AG09319 (cell line): ENCODE measurements at regions not wholly inside any gene's neighbourhood (a gene's known extent, or its start where the extent isn't known, plus 50 kb on each side); places are given as distances from the start of the nearest gene placed in this dataset.

Experiments used
- DNase-seq: peaks from one replicate; pipeline ENCODE4 v3.0.0-alpha.2; 2010; ENCODE audit warnings: low read depth; ENCODE audit errors: extremely low read depth
- TF ChIP-seq, protein P1 (sequence below): IDR thresholded peaks from 2 replicates; pipeline ENCODE4 v1.5.1; 2011; ENCODE audit warnings: low read depth, mild to moderate bottlenecking, inconsistent platforms, low read length, moderate library complexity

GRCh38 chr4:3834186-3834662 is 68.0 kb downstream of the ADRA2C start:
- DNase-seq, result no peak
- TF ChIP-seq, protein P1, sequence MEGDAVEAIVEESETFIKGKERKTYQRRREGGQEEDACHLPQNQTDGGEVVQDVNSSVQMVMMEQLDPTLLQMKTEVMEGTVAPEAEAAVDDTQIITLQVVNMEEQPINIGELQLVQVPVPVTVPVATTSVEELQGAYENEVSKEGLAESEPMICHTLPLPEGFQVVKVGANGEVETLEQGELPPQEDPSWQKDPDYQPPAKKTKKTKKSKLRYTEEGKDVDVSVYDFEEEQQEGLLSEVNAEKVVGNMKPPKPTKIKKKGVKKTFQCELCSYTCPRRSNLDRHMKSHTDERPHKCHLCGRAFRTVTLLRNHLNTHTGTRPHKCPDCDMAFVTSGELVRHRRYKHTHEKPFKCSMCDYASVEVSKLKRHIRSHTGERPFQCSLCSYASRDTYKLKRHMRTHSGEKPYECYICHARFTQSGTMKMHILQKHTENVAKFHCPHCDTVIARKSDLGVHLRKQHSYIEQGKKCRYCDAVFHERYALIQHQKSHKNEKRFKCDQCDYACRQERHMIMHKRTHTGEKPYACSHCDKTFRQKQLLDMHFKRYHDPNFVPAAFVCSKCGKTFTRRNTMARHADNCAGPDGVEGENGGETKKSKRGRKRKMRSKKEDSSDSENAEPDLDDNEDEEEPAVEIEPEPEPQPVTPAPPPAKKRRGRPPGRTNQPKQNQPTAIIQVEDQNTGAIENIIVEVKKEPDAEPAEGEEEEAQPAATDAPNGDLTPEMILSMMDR, result no peak

DNA sequence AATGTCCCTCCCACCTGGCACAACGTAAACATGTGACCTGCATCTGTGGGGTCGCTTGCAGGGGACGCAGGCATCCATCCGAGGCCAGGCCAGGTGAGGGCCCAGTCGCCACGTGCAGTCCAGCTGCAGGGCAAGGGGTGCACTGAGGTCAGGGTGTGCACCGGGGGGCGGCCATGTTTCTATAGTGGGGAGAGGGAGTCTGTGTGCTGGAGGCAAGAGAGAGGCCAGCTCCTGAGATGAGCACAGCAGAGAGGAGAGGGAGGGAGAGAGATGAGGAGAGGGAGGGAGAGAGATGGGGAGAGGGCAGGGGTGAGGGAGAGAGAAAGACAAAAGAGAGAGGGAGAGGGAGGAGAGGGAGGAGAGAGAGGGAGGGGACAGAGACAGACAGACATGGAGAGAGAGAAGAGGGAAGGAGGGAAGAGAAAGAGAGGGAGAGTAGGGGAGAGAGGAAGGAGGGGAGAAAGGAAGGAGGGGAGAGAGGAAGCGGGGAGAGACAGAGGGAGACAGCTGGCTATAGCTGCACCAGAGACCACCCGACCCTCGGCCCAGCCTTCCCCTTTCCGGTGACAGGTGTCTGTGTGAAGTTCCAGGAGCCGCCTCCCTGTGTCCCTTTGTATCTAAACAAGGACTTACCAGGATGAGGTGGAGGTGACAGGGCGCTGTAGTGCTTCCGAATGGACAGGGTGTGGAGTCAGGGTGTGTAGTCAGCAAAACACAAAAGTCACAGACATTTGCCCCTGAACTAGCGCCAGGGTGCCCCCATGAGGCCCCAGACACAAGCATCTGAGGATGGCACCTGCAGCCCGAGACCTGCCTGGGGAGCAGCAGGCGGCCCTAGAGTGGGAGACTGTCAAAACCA is 68.7 kb downstream of the ADRA2C start:
- TF ChIP-seq, protein P1, result no peak
- DNase-seq, result no peak

- TF ChIP-seq, protein P1, result no peak
- DNase-seq, result no peak
Observed at GRCh38 chr4:3835527-3836405, 69.6 kb downstream of the ADRA2C start.

- TF ChIP-seq, protein P1, result no peak
- no peak for DNase-seq
Observed at GRCh38 chr4:3836406-3836755, 70.2 kb downstream of the ADRA2C start.

DNA sequence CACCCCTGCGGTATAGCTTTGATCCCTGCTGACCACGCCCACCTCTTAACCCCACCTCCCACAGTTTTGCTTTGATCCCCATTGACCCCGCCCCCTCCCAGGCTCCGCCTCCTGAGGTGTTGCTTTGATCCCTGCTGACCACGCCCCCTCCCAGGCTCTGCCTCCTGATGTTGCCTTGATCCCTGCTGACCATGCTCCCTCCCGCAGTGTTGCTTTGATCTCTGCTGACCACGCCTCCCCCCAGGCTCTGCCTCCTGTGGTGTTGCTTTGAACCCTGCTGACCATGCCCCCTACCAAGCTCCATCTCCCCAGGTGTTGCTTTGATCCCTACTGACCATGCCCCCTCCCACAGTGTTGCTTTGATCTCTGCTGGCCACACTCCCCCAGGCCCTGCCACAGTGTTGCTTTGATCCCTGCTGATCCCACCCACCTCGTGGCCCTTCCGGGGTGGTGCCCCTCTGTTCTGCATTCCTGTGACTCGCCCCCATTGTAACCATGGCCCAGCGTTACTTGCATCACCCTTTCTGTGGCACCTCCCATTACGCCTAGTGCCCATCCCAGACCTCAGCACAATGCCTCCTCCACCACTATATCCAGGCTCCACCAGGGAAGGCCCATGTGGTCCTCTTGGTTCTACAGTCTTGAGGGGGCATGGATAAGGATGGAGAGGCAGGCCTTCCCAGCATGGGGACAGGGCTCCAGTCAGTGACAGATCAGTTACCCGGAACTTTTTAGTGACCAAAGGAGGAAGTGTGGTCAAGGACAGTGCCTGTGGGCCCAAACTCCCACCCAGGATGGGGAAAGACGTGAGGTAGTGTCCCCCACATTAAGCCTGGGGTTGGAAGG is 70.8 kb downstream of the ADRA2C start:
- TF ChIP-seq, protein P1, result no peak
- no peak for DNase-seq

DNA sequence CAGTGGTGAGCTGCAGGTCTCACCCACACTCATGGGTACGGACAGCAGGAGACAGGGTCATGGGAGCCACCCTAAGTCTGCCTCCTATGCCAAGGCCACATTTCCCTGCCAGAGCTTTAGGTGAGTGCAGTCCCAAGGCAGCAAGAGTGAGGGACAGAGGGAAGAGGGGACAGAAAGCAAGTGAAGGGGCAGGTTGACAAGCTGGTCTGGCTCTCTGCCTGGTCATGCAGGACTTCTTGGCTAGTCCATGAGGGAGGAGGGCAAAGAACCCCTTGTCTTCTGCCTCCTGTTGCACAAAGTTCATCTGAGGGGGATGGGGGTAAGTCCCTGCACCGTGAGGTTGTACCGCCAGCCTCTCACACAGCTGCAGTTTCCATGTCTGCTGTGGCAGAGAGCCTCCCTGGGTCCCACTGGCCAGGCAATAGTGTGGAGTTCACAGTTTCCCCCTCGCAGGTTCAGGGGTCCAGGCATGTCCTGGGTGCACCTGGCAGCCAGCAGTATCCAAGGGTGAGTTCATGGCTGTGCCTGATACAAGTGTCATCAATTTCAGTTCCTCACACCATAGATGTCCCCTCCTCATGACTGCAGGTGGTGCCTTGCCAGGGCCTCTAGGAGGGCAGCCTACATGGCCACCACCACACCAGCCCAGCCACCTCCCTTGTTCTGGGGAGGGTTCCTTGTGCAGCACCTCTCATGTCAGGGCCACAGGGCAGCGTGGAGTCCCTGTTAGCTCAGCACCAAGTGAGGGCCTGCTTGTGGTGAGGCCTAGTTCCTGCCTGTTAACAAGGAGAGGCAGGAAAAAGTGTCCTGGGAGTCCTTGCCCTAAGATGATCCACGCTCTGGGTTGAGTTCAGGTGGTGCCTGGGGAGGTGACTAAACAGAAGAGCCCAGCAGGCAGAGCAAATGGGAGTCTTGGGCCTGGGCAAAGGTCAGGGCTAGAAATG is 72.5 kb downstream of the ADRA2C start:
- TF ChIP-seq, protein P1, result no peak
- DNase-seq, result no peak
